HL-60 (cell line): ENCODE measurements at regions not wholly inside any gene's neighbourhood (a gene's known extent, or its start where the extent isn't known, plus 50 kb on each side); places are given as distances from the start of the nearest gene placed in this dataset.

ENCODE experiments used
- CTCF ChIP-seq: IDR thresholded peaks from one replicate; pipeline ENCODE4 v1.5.1; 2011; ENCODE audit warnings: low read length, control low read depth, inconsistent platforms; ENCODE audit not compliant: insufficient read depth
- GABPA ChIP-seq: IDR thresholded peaks from 2 replicates; pipeline ENCODE4 v1.6.1; 2012; ENCODE audit warnings: low read depth
- POLR2AphosphoS5 ChIP-seq: IDR thresholded peaks from 2 replicates; pipeline ENCODE4 v1.6.1; 2012; ENCODE audit warnings: low read depth
- REST ChIP-seq: IDR thresholded peaks from 2 replicates; pipeline ENCODE4 v1.6.1; 2012; ENCODE audit warnings: low read depth; ENCODE audit not compliant: insufficient replicate concordance
- SPI1 ChIP-seq: IDR thresholded peaks from 2 replicates; pipeline ENCODE4 v1.6.1; 2012; ENCODE audit warnings: low read depth, mild to moderate bottlenecking, borderline replicate concordance

- TF ChIP-seq CTCF (no peak), GABPA (no peak), SPI1 (no peak), POLR2AphosphoS5 (no peak), REST (no peak)
Measured at GRCh38 chr15:91461377-91461776, 361.3 kb downstream of the SV2B start.
